Naive thymus-derived CD8-positive, alpha-beta T cell (primary cell): ENCODE measurements at regions not wholly inside any gene's neighbourhood (a gene's known extent, or its start where the extent isn't known, plus 50 kb on each side); places are given as distances from the start of the nearest gene placed in this dataset.

Experiments used
- ATAC-seq, 2 donors: fragments of 150-1000 bp; cut with Tn5 transposase in 1 of 2; sonication (Bioruptor Pico), chemical (Tn5 transposase) in 1 of 2; 1 replicate in 1 of 2; 2 replicates in 1 of 2; pipeline ENCODE4 v1.10.0; 2021; ENCODE audit warnings: mild to moderate bottlenecking in 2 of 2, moderate library complexity in 2 of 2
- POLR2A ChIA-PET: fragments of 350-600 bp; sonication (Branson Sonifier 250); formaldehyde crosslinking; loops from one replicate; lab custom pipeline; 2021; ENCODE audit warnings: antibody characterized with exemption; lab: Charles Lee
- DNase-seq, 10 donors: peaks; one replicate each; pipeline versions ENCODE4 v3.0.0 to v3.0.0-alpha.2; 2020 to 2022
- H3K27ac Mint-ChIP-seq, 10 donors: one replicate each; pipeline ENCODE4 v1.8.0; 2020 to 2022; ENCODE audit warnings: mild to moderate bottlenecking in 10 of 10, mixed read lengths in 10 of 10, moderate library complexity in 4 of 10, inconsistent platforms in 1 of 10
- H3K27me3 Mint-ChIP-seq, 5 donors: one replicate each; pipeline ENCODE4 v1.8.0; 2021 to 2022; ENCODE audit warnings: mixed read lengths in 5 of 5
- H3K36me3 Mint-ChIP-seq, 3 donors: one replicate each; pipeline ENCODE4 v1.8.0; 2020 to 2022; ENCODE audit warnings: mixed read lengths in 3 of 3, mild to moderate bottlenecking in 2 of 3, inconsistent platforms in 1 of 3
- H3K4me1 Mint-ChIP-seq, 4 donors: one replicate each; pipeline ENCODE4 v1.8.0; 2021 to 2022; ENCODE audit warnings: mixed read lengths in 4 of 4
- H3K4me3 Mint-ChIP-seq, 10 donors: one replicate each; pipeline ENCODE4 v1.8.0; 2020 to 2022; ENCODE audit warnings: mild to moderate bottlenecking in 10 of 10, mixed read lengths in 10 of 10, moderate library complexity in 6 of 10, inconsistent platforms in 1 of 10
- H3K9me3 Mint-ChIP-seq, 9 donors: one replicate each; pipeline ENCODE4 v1.8.0; 2020 to 2022; ENCODE audit warnings: mixed read lengths in 9 of 9, mild to moderate bottlenecking in 3 of 9, inconsistent platforms in 1 of 9, moderate library complexity in 1 of 9

DNA sequence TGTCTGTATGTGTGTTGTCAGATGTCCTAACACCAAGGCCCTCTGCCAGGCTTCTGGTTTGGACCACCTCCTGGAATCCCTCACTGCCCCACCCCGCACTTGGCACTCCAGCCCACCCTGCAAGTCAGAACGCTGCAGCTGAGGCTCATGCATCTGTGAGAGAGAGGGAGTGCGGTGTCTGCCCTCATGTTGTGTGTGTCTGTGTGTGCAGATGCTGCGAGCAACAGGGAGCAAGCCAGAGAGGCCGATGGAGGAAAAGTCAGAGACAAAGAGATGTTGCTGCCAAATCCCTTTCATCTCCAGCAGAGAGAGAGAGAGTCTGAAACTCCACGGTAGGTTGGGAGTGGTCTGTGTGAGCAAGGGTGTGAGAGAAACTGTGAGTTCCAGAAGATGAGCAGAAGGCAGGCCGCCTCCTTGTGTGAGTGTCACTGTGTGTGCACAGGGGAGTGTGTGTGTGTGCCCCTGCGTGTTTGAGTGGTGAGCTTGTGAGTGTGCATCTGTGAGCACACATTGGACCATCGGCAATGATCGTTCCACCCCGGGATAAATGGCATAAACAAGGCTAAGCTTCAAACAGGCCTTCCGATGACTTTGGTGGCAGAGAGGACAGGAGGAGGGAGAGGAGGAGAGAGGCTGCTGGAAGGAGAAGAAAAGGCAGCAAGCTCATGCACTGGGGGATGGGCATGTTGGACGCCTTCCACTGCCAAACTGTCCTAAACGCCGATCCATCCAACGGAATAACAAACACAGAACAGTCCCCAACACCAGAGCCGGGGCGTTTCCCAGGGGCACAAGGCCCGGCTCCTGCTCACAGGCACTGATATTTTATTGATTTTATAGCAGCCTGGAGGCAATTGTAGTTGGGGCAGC is 99.2 kb upstream of the GRIK3 start:
- no peak for ATAC-seq
- H3K4me1 Mint-ChIP-seq, result peaks cover 0 to 1% (median 0%) of the 10 kb centered on the region in 4 donors
- peaks cover 17 to 66% (median 58%) of the 10 kb centered on the region in 5 donors for H3K27me3 Mint-ChIP-seq
- H3K9me3 Mint-ChIP-seq, result peaks cover 0 to 4% (median 0%) of the 10 kb centered on the region in 9 donors
- no peaks in the 10 kb centered on the region for H3K36me3 Mint-ChIP-seq
- DNase-seq, result no peak
- H3K4me3 Mint-ChIP-seq, result no peak overlapping the region
- POLR2A ChIA-PET, result no interaction called here
- peak overlapping the region in 1 of 10 donors; percentile 66 for H3K27ac Mint-ChIP-seq

GRCh38 chr1:37134599-37134998 is 100.3 kb upstream of the GRIK3 start:
- Mint-ChIP-seq H3K9me3 (peaks cover 0 to 4% (median 0%) of the 10 kb centered on the region in 9 donors), H3K4me3 (no peak overlapping the region), H3K27me3 (peaks cover 15 to 68% (median 51%) of the 10 kb centered on the region in 5 donors), H3K36me3 (no peaks in the 10 kb centered on the region), H3K27ac (peak overlapping the region in 1 of 10 donors; percentile 85), H3K4me1 (peaks cover 0 to 1% (median 0%) of the 10 kb centered on the region in 4 donors)
- POLR2A ChIA-PET, result no interaction called here
- DNase-seq, result no peak
- no peak for ATAC-seq

DNA sequence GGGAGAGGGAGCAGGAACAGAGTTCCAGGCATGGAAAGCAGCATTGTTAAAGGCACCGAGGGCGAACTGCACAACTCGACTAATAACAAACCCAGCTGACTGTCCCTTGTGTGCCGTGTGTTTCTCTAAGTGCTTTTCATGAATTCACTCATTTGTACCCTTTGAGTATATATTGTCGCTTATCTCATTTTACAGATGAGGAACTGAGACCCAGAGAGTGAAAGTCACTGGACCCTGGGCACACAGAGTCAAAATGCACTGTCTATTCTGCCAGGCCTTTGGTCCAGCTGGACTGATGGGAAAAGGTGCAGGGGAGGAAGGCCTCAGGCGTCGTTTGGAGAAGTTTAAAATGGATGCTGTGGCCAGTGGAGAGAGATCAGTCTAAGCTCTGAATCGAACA is 100.7 kb upstream of the GRIK3 start:
- DNase-seq (no peak), ATAC-seq (no peak)
- POLR2A ChIA-PET, result no interaction called here
- Mint-ChIP-seq H3K27me3 (peaks cover 15 to 66% (median 49%) of the 10 kb centered on the region in 5 donors), H3K36me3 (no peaks in the 10 kb centered on the region), H3K4me1 (peaks cover 0 to 1% (median 0%) of the 10 kb centered on the region in 4 donors), H3K9me3 (peaks cover 0 to 4% (median 0%) of the 10 kb centered on the region in 9 donors), H3K27ac (no peak overlapping the region), H3K4me3 (no peak overlapping the region)

DNA sequence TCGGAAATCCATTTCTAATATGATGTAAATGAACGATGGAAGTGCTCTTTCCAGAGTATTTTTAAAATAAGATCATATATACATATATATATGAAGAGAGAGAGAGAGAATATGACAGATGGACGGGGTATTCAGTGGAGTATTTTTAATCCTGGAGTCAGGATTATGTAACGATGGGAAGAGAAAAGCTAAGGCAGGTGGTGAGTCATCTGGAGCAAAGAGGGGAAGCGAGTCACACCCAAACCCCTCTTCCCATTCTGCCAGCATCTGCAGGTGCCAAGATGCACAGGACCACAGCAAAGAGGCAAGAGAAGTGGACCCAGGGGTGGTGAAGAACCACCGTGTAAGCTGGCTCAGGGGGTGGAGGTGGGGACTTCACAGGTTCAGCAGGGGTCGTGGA is 102.7 kb upstream of the GRIK3 start:
- H3K36me3 Mint-ChIP-seq, result no peaks in the 10 kb centered on the region
- no peak for DNase-seq
- no peak for ATAC-seq
- peaks cover 15 to 70% (median 48%) of the 10 kb centered on the region in 5 donors for H3K27me3 Mint-ChIP-seq
- peaks cover 0 to 4% (median 0%) of the 10 kb centered on the region in 4 donors for H3K4me1 Mint-ChIP-seq
- no peak overlapping the region for H3K4me3 Mint-ChIP-seq
- no peak overlapping the region for H3K27ac Mint-ChIP-seq
- POLR2A ChIA-PET, result no interaction called here
- peaks cover 0 to 5% (median 0%) of the 10 kb centered on the region in 9 donors for H3K9me3 Mint-ChIP-seq

DNA sequence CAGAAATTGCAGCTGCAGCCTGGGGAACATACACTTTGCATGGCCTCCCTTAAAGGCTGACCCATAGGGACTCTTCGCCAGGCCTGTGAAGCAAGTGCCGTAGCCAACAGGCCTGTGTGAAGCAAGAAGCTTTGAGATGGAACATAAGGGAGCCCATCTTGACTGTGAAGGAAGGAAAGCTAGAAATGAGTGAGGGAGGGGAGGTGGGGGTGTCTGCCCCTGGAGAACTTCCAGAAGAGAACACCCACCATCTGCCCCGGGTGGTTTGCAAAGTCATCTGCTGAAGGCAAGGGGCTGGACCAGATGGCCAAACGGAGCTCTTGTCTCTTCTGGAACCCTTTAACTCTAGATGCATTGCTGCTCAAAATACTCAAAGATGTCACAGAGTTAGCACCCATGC is 103.3 kb upstream of the GRIK3 start:
- ATAC-seq (no peak), DNase-seq (no peak)
- H3K36me3 Mint-ChIP-seq, result no peaks in the 10 kb centered on the region
- no peak overlapping the region for H3K4me3 Mint-ChIP-seq
- peaks cover 0 to 6% (median 0%) of the 10 kb centered on the region in 9 donors for H3K9me3 Mint-ChIP-seq
- POLR2A ChIA-PET, result no interaction called here
- peaks cover 0 to 4% (median 0%) of the 10 kb centered on the region in 4 donors for H3K4me1 Mint-ChIP-seq
- peaks cover 15 to 70% (median 43%) of the 10 kb centered on the region in 5 donors for H3K27me3 Mint-ChIP-seq
- H3K27ac Mint-ChIP-seq, result no peak overlapping the region

GRCh38 chr1:37143800-37144199 is 109.5 kb upstream of the GRIK3 start:
- DNase-seq (no peak), ATAC-seq (no peak)
- Mint-ChIP-seq H3K36me3 (no peaks in the 10 kb centered on the region), H3K4me3 (no peak overlapping the region), H3K27me3 (peaks cover 2 to 45% (median 22%) of the 10 kb centered on the region in 5 donors), H3K27ac (no peak overlapping the region), H3K9me3 (peaks cover 0 to 2% (median 0%) of the 10 kb centered on the region in 9 donors), H3K4me1 (peaks cover 0 to 2% (median 0%) of the 10 kb centered on the region in 4 donors)
- POLR2A ChIA-PET, result no interaction called here

DNA sequence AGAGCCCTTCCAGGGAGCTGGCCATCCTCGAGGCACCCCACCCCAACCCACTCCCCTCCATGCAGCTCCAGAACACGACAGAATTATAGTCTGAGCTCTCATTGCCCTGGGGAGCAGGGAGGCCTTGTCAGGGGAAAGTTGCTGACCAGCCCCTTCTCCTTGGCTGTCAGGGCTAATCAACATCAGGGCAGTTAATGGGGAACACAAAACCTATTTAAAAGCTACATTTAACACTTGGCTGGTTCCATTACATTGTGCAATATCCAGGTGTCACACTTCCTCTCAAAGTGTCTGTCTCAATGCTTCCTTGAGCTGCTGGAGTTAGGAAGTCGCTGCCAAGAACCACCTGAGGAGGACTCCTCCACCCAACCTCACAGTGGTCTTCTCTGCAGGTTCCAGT is 111.8 kb upstream of the GRIK3 start:
- no peak for ATAC-seq
- POLR2A ChIA-PET, result no interaction called here
- no peaks in the 10 kb centered on the region for H3K36me3 Mint-ChIP-seq

DNA sequence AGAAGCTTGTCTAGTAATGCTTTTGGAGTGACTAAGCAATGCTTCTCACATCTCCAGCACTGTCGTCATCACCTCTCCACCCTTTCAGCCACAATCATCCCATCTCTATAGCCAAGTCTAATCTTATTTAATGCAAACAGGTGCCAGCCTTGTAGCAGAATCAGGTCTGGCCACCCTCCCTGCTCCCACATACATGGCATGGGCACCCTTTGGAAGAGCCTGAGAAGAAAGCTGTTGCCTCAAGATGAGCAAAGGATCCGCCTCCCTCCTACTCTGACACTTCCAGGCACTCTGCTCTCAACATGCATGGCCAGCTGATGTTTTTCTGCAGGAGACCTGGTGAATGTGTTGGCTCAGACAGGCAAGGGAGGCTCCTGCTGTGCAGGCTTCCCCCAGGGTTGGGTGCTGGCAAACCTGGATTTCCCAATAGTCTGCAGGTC is 113.1 kb upstream of the GRIK3 start:
- H3K4me1 Mint-ChIP-seq, result peaks cover 0 to 2% (median 0%) of the 10 kb centered on the region in 4 donors
- peaks cover 9 to 38% (median 31%) of the 10 kb centered on the region in 5 donors for H3K27me3 Mint-ChIP-seq
- no peak overlapping the region for H3K4me3 Mint-ChIP-seq
- H3K9me3 Mint-ChIP-seq, result peaks cover 0 to 2% (median 0%) of the 10 kb centered on the region in 9 donors
- POLR2A ChIA-PET, result no interaction called here
- no peak overlapping the region for H3K27ac Mint-ChIP-seq
- ATAC-seq, result no peak
- DNase-seq, result no peak
- H3K36me3 Mint-ChIP-seq, result no peaks in the 10 kb centered on the region

More for the DNA sequence above, 111.8 kb upstream of the GRIK3 start:
- DNase-seq, result no peak
- no peak overlapping the region for H3K27ac Mint-ChIP-seq
- no peak overlapping the region for H3K4me3 Mint-ChIP-seq
- H3K27me3 Mint-ChIP-seq, result peaks cover 9 to 31% (median 25%) of the 10 kb centered on the region in 5 donors
- no peaks in the 10 kb centered on the region for H3K4me1 Mint-ChIP-seq
- H3K9me3 Mint-ChIP-seq, result peaks cover 0 to 2% (median 0%) of the 10 kb centered on the region in 9 donors

- Mint-ChIP-seq H3K27ac (no peak overlapping the region), H3K27me3 (peaks cover 9 to 41% (median 32%) of the 10 kb centered on the region in 5 donors), H3K9me3 (peaks cover 0 to 2% (median 0%) of the 10 kb centered on the region in 9 donors), H3K4me3 (no peak overlapping the region), H3K4me1 (peaks cover 0 to 2% (median 0%) of the 10 kb centered on the region in 4 donors), H3K36me3 (no peaks in the 10 kb centered on the region)
- POLR2A ChIA-PET, result no interaction called here
- no peak for ATAC-seq
- DNase-seq, result no peak
Observed at GRCh38 chr1:37147906-37148305, 113.6 kb upstream of the GRIK3 start.

DNA sequence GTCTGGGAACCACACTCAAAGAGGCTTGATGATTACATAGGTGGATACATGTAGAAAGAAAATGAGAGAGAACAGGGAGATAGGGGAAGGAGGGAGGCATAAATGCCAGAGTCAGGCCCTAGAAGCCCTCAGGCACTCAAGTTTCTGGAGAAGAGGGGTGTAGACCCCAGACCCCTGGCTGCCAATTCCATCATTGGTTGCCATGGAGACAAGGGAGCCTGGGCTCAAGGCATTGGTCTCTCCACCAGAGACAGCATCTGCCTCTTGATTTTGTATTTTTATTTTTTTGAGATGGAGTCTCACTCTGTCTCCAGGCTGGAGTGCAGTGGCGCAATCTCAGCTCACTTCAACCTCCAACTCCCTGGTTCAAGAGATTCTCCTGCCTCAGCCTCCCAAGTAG is 114.3 kb upstream of the GRIK3 start:
- Mint-ChIP-seq H3K27me3 (peaks cover 9 to 44% (median 30%) of the 10 kb centered on the region in 5 donors), H3K4me1 (peaks cover 0 to 2% (median 0%) of the 10 kb centered on the region in 4 donors), H3K9me3 (peaks cover 0 to 2% (median 0%) of the 10 kb centered on the region in 9 donors), H3K36me3 (no peaks in the 10 kb centered on the region), H3K4me3 (no peak overlapping the region), H3K27ac (no peak overlapping the region)
- POLR2A ChIA-PET, result no interaction called here
- ATAC-seq (no peak), DNase-seq (no peak)

- ATAC-seq (no peak), DNase-seq (no peak)
- Mint-ChIP-seq H3K4me3 (no peak overlapping the region), H3K9me3 (peaks cover 0 to 2% (median 0%) of the 10 kb centered on the region in 9 donors), H3K27ac (no peak overlapping the region), H3K27me3 (peaks cover 9 to 51% (median 34%) of the 10 kb centered on the region in 5 donors), H3K4me1 (peaks cover 0 to 2% (median 0%) of the 10 kb centered on the region in 4 donors), H3K36me3 (no peaks in the 10 kb centered on the region)
- POLR2A ChIA-PET, result no interaction called here
Observed at GRCh38 chr1:37149296-37149695, 115.0 kb upstream of the GRIK3 start.

DNA sequence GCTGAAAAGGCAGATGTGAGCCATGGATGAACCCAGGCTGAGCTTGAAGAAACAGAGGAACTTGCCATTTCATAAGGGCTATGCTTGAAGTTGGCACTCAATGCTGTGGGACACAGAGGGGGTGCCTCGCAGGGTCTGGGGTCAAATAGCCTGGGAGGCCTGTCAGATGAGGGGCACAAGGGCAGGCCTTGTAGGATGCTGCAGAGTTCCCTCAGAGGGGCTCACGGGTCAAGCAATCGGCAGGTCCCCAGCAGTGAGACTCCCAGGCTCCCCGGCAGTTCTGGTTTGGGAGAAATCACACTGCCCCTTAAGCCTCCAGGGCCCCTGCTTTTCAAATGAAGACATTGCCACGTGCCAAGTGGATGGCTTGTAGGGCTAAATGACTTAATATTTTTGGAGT is 116.7 kb upstream of the GRIK3 start:
- Mint-ChIP-seq H3K9me3 (peaks cover 0 to 6% (median 0%) of the 10 kb centered on the region in 9 donors), H3K27me3 (peaks cover 19 to 67% (median 41%) of the 10 kb centered on the region in 5 donors)

GRCh38 chr1:37151789-37152188 is 117.5 kb upstream of the GRIK3 start:
- POLR2A ChIA-PET, result no interaction called here
- Mint-ChIP-seq H3K36me3 (no peaks in the 10 kb centered on the region), H3K27ac (no peak overlapping the region), H3K4me1 (peaks cover 0 to 2% (median 0%) of the 10 kb centered on the region in 4 donors), H3K27me3 (peaks cover 20 to 64% (median 39%) of the 10 kb centered on the region in 5 donors), H3K9me3 (peaks cover 0 to 6% (median 0%) of the 10 kb centered on the region in 9 donors), H3K4me3 (no peak overlapping the region)
- DNase-seq, result no peak
- no peak for ATAC-seq

More for the DNA sequence above, 116.7 kb upstream of the GRIK3 start:
- H3K4me1 Mint-ChIP-seq, result peaks cover 0 to 2% (median 0%) of the 10 kb centered on the region in 4 donors
- no peak overlapping the region for H3K27ac Mint-ChIP-seq
- ATAC-seq, result no peak
- no peaks in the 10 kb centered on the region for H3K36me3 Mint-ChIP-seq
- POLR2A ChIA-PET, result no interaction called here
- no peak for DNase-seq
- no peak overlapping the region for H3K4me3 Mint-ChIP-seq
